Colonic mucosa (tissue), 4 donors: ENCODE measurements at regions not wholly inside any gene's neighbourhood (a gene's known extent, or its start where the extent isn't known, plus 50 kb on each side); places are given as distances from the start of the nearest gene placed in this dataset.

ENCODE experiments used
- DNase-seq: peaks from one replicate; pipeline ENCODE4 v3.0.0-alpha.2; 2020
- H3K27ac ChIP-seq: fragments of 200-600 bp; one replicate; pipeline ENCODE4 v1.8.0; 2021
- H3K27me3 ChIP-seq: fragments of 200-600 bp; one replicate; pipeline ENCODE4 v1.8.0; 2021
- H3K36me3 ChIP-seq: fragments of 200-600 bp; one replicate; pipeline ENCODE4 v1.8.0; 2021
- H3K4me1 ChIP-seq: fragments of 200-600 bp; one replicate; pipeline ENCODE4 v1.8.0; 2021; ENCODE audit warnings: mild to moderate bottlenecking
- H3K4me3 ChIP-seq: fragments of 200-600 bp; one replicate; pipeline ENCODE4 v1.8.0; 2021
- H3K9ac ChIP-seq, 2 donors: one replicate each; pipeline ENCODE4 v1.7.0; 2013; ENCODE audit warnings: control low read depth in 2 of 2, low read depth in 2 of 2, low read length in 2 of 2
- H3K9me3 ChIP-seq: fragments of 200-600 bp; one replicate; pipeline ENCODE4 v1.8.0; 2021
- CTCF ChIP-seq: fragments of 200-600 bp; IDR thresholded peaks from one replicate; pipeline ENCODE4 v1.8.0; 2022; ENCODE audit warnings: antibody characterized with exemption, mild to moderate bottlenecking
- intact Hi-C: fragments of 100-400 bp; cut with DNase I; formaldehyde crosslinking; loops from one replicate; pipeline ENCODE4 v1.14.1; 2022
- donor health status: healthy.
- donor health status: DM: no; HTN: no; CAD: no.
- donor health status: DM: no; HTN: no; CAD: no.

- Histone ChIP-seq H3K27me3 (no peaks in the 10 kb centered on the region), H3K36me3 (no peaks in the 10 kb centered on the region), H3K4me1 (no peaks in the 10 kb centered on the region), H3K9ac (no peak overlapping the region), H3K27ac (no peak overlapping the region), H3K9me3 (no peaks in the 10 kb centered on the region), H3K4me3 (no peak overlapping the region)
- no peak for DNase-seq
- TF ChIP-seq CTCF = no peak
- intact Hi-C loops = no loop called here
Measured at GRCh38 chr3:72012363-72012762, 227.4 kb upstream of the PROK2 start.

- H3K27ac ChIP-seq = no peak overlapping the region
- H3K4me1 ChIP-seq = no peaks in the 10 kb centered on the region
- H3K4me3 ChIP-seq = no peak overlapping the region
- no peak overlapping the region for H3K9ac ChIP-seq
- no peaks in the 10 kb centered on the region for H3K9me3 ChIP-seq
- intact Hi-C loops = no loop called here
- DNase-seq = no peak
- no peaks in the 10 kb centered on the region for H3K36me3 ChIP-seq
- TF ChIP-seq CTCF = no peak
- no peaks in the 10 kb centered on the region for H3K27me3 ChIP-seq
Measured at GRCh38 chr3:72011485-72011884, 226.5 kb upstream of the PROK2 start.

GRCh38 chr3:72009851-72010443 lies 225.0 kb upstream of the PROK2 start:
- H3K4me3 ChIP-seq = no peak overlapping the region

DNA sequence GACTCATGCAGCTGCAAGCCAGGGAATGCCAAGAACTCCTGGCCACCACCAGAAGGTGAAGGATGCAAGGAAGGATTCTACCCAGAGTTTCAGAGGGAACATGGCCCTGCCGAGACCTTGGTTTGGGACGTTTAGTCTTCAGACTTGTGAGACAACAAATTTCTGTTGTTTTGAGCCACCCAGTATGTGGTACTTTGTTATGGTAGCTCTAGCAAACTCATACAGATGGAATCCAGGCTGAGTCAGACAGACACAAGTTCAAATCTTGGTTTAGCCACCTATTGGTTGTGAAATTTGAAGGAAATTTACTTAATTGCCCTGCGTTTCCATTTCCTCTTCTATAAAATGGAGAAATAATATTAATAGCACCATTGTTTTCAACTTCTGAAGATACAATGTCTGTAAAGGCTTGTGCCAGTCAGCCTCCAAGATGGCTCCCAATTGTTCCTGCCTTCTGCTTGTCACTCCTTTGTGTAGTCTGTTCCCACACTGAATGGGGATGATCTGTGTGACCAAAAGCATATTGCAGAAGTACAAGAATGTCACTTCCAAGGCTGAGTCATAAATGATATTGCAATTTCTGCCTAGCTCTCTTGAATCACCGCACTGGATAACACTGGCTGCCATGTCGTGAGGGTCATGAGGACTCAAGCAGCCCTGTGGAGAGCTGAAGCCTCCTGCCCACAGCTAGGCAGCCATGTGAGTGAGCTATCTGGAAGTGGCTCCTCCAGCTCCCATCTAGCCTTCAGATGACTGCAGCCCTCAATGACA lies 223.5 kb upstream of the PROK2 start:
- Histone ChIP-seq H3K27me3 (no peaks in the 10 kb centered on the region), H3K9ac (no peak overlapping the region), H3K4me1 (no peaks in the 10 kb centered on the region), H3K36me3 (no peaks in the 10 kb centered on the region), H3K27ac (no peak overlapping the region), H3K9me3 (no peaks in the 10 kb centered on the region), H3K4me3 (no peak overlapping the region)
- no peak for TF ChIP-seq CTCF
- DNase-seq = no peak
- intact Hi-C loops = no loop called here

More at GRCh38 chr3:72009851-72010443, 225.0 kb upstream of the PROK2 start:
- Histone ChIP-seq H3K27ac (no peak overlapping the region), H3K9ac (no peak overlapping the region), H3K36me3 (no peaks in the 10 kb centered on the region), H3K4me1 (no peaks in the 10 kb centered on the region), H3K9me3 (no peaks in the 10 kb centered on the region), H3K27me3 (no peaks in the 10 kb centered on the region)
- intact Hi-C loops = no loop called here
- no peak for DNase-seq
- no peak for TF ChIP-seq CTCF

DNA sequence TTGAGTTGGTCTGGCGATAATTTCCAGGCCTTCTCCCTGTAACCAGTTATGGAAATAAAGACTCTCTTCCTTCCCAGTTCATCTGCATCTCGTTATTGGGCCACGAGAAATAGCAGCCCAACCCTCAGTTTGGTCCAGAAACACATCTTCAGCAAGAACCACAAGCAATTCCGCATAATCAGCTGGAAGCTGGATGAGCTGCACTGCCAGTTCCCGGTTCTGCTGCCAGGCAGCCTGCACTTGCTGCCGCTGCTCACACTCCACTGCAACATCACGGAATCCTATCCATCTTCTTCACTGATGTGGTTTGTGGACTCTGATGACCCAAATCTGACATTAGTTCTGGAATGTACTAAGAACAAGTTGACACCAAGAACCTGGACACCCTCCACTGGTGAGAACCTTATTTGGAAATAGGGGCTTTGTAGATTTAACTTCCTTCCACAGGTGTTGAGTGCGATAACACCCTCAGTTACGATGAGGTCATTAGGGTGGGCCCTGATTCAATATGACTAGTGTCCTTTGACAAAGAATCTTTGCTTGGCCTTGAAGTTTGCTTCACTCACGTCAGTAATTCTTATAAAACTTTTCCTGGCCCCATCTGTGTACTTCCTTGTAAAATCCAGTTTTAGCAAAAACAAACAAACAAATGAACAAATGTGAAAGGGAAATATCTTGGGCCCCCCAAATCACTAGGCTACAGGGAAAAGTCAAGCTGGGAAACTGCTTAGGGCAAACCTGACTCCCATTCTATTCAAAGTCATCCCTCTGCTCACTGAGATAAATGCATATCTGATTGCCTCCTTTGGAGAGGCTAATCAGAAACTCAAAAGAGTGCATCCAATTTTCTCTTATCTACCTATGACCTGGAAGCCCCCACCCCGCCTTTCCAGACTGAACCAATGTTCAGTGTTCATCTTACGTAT lies 221.9 kb upstream of the PROK2 start:
- intact Hi-C loops = no loop called here
- no peak for TF ChIP-seq CTCF
- no peaks in the 10 kb centered on the region for H3K4me1 ChIP-seq
- no peaks in the 10 kb centered on the region for H3K36me3 ChIP-seq
- DNase-seq = no peak
- no peak overlapping the region for H3K4me3 ChIP-seq
- H3K27ac ChIP-seq = no peak overlapping the region
- no peaks in the 10 kb centered on the region for H3K27me3 ChIP-seq
- H3K9me3 ChIP-seq = no peaks in the 10 kb centered on the region
- H3K9ac ChIP-seq = no peak overlapping the region
